ENCODE measurements at regions not wholly inside any gene's neighbourhood (a gene's known extent, or its start where the extent isn't known, plus 50 kb on each side); places are given as distances from the start of the nearest gene placed in this dataset.

GRCh38 chr6:170012037-170012330 lies 260.6 kb downstream of the ERMARD start:
- no peak for TF ChIP-seq EZH2phosphoT487 (IDR thresholded peaks at IDR 0.05; ENCODE audit: borderline replicate concordance, low read length)
- no peak for TF ChIP-seq CTCF (IDR thresholded peaks at IDR 0.05; ENCODE audit: low read depth, low read length, poor library complexity, severe bottlenecking)
